ENCODE measurements at regions not wholly inside any gene's neighbourhood (a gene's known extent, or its start where the extent isn't known, plus 50 kb on each side); places are given as distances from the start of the nearest gene placed in this dataset.

DNA sequence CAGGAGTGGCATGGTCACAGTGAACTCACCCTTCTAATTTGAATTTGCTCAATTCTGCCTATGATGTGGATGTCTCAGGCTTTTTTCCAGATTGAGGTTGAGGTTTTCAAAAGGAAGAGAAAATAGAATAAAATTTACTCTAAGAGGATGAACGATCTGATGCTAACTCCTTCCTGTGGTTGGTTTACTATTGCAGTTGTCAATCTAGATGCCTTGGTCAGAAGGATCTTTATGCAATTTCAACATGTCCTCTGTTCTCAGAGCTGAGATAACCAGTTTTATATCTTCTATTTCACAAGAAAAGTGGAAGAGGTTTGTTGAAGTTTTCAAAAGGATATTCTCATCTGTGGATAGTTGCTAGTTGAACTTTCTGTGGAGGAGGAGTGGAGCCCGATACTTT is 150.7 kb upstream of the WDR11 start:
- TF ChIP-seq, protein P1, sequence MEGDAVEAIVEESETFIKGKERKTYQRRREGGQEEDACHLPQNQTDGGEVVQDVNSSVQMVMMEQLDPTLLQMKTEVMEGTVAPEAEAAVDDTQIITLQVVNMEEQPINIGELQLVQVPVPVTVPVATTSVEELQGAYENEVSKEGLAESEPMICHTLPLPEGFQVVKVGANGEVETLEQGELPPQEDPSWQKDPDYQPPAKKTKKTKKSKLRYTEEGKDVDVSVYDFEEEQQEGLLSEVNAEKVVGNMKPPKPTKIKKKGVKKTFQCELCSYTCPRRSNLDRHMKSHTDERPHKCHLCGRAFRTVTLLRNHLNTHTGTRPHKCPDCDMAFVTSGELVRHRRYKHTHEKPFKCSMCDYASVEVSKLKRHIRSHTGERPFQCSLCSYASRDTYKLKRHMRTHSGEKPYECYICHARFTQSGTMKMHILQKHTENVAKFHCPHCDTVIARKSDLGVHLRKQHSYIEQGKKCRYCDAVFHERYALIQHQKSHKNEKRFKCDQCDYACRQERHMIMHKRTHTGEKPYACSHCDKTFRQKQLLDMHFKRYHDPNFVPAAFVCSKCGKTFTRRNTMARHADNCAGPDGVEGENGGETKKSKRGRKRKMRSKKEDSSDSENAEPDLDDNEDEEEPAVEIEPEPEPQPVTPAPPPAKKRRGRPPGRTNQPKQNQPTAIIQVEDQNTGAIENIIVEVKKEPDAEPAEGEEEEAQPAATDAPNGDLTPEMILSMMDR (IDR thresholded peaks at IDR 0.05): no peak
- TF ChIP-seq POLR2A (IDR thresholded peaks at IDR 0.05) (no peak), EP300 (IDR thresholded peaks at IDR 0.05) (no peak), POLR2AphosphoS5 (IDR thresholded peaks at IDR 0.05) (no peak)

All from stomach (tissue), 4 donors.